Endothelial cell of umbilical vein (primary cell): ENCODE measurements at regions not wholly inside any gene's neighbourhood (a gene's known extent, or its start where the extent isn't known, plus 50 kb on each side); places are given as distances from the start of the nearest gene placed in this dataset.
A peak's percentile ranks its signal among the peaks of the same experiment; 100 is the strongest.

ENCODE experiments used
- BruUV-seq: library from RNA; stranded (reverse); fragments of 400-500 nt; replicated peaks from 2 replicates; lab custom pipeline; 2021; lab: Mats Ljungman, UMichigan
- CTCF ChIA-PET: fragments of 300-600, 350-600 bp; sonication (Branson Sonifier 250); formaldehyde crosslinking; loops from one replicate; lab custom pipeline; 2021; ENCODE audit warnings: antibody characterized with exemption, inconsistent platforms; lab: Charles Lee
- POLR2A ChIA-PET: fragments of 300-600, 350-600 bp; sonication (Branson Sonifier 250); formaldehyde crosslinking; loops from one replicate; lab custom pipeline; 2021; ENCODE audit warnings: antibody characterized with exemption, inconsistent platforms; lab: Charles Lee
- DNase-seq: peaks from one replicate; pipeline ENCODE4 v3.0.0-alpha.2; 2011; ENCODE audit warnings: low read depth, low spot score
- FAIRE-seq: peaks from 2 replicates; lab custom pipeline; 2011; peaks lifted over from hg19 to GRCh38; lab: Jason Lieb, UNC
- H2AFZ ChIP-seq: 2 replicates; pipeline ENCODE4 v1.6.0; 2012; ENCODE audit warnings: low read depth, low read length, control low read depth, inconsistent platforms
- H3K27ac ChIP-seq: 2 replicates; pipeline ENCODE4 v1.5.1; 2011; ENCODE audit warnings: low read depth, mild to moderate bottlenecking, control low read depth, low read length, moderate library complexity; ENCODE audit not compliant: insufficient read depth
- H3K27me3 ChIP-seq, 2 experiments: 2 replicates each; pipeline versions ENCODE4 v1.6.0 to v1.6.1; 2011; ENCODE audit warnings: low read length in 2 of 2, mixed read lengths in 1 of 2; ENCODE audit not compliant: control insufficient read depth in 2 of 2, insufficient read depth in 2 of 2
- H3K36me3 ChIP-seq, 2 experiments: 2 replicates in 1 of 2; 3 replicates in 1 of 2; pipeline ENCODE4 v1.5.1; 2011; ENCODE audit warnings: low read length in 2 of 2, mild to moderate bottlenecking in 1 of 2, moderate library complexity in 1 of 2; ENCODE audit not compliant: control insufficient read depth in 2 of 2, insufficient read depth in 2 of 2; ENCODE audit errors: extremely low read depth in 1 of 2
- H3K4me1 ChIP-seq: 3 replicates; pipeline ENCODE4 v1.5.1; 2011; ENCODE audit warnings: mild to moderate bottlenecking, low read length; ENCODE audit not compliant: control insufficient read depth, insufficient read depth; ENCODE audit errors: extremely low read depth
- H3K4me2 ChIP-seq: 2 replicates; pipeline ENCODE4 v1.6.1; 2011; ENCODE audit warnings: low read length, control low read depth, mixed read lengths; ENCODE audit not compliant: insufficient read depth
- H3K4me3 ChIP-seq, 3 experiments: fragments of 200-600 bp in 1 of 3; sonication (generic), shearing (Covaris generic) in 1 of 3; replicated peaks in 1 of 3; 2 replicates each; pipeline ENCODE4 v1.5.1; 2011 to 2016; ENCODE audit warnings: control low read depth in 3 of 3, low read length in 3 of 3, mild to moderate bottlenecking in 2 of 3, inconsistent platforms in 1 of 3, low read depth in 1 of 3, moderate library complexity in 1 of 3; ENCODE audit not compliant: insufficient read depth in 1 of 3
- H3K79me2 ChIP-seq: 2 replicates; pipeline ENCODE4 v1.6.0; 2012; ENCODE audit warnings: low read length, inconsistent platforms; ENCODE audit not compliant: control insufficient read depth, insufficient read depth
- H3K9ac ChIP-seq: replicated peaks from 2 replicates; pipeline ENCODE3; 2011; ENCODE audit warnings: low read length, control low read depth; ENCODE audit not compliant: insufficient read depth; ENCODE audit errors: extremely low read depth
- H3K9me1 ChIP-seq: replicated peaks from 3 replicates; pipeline ENCODE4 v1.6.0; 2011; ENCODE audit warnings: mild to moderate bottlenecking, low read length; ENCODE audit not compliant: control insufficient read depth, insufficient read depth; ENCODE audit errors: extremely low read depth
- H3K9me3 ChIP-seq: replicated peaks from 2 replicates; pipeline ENCODE4 v1.5.1; 2012; ENCODE audit warnings: low read length, inconsistent platforms; ENCODE audit not compliant: control insufficient read depth, insufficient read depth
- H4K20me1 ChIP-seq: replicated peaks from 2 replicates; pipeline ENCODE3; 2011; ENCODE audit warnings: mild to moderate bottlenecking, low read length; ENCODE audit not compliant: control insufficient read depth, insufficient read depth; ENCODE audit errors: extremely low read depth
- CTCF ChIP-seq, 2 donors: IDR thresholded peaks; 1 replicate in 1 of 2; 2 replicates in 1 of 2; pipeline ENCODE4 v1.5.1; 2011; ENCODE audit warnings: low read length in 2 of 2, mild to moderate bottlenecking in 2 of 2, moderate library complexity in 2 of 2, control low read depth in 1 of 2, inconsistent platforms in 1 of 2, low read depth in 1 of 2; ENCODE audit not compliant: insufficient read depth in 1 of 2; ENCODE audit errors: extremely low read depth in 1 of 2
- EZH2 ChIP-seq: IDR thresholded peaks from 2 replicates; pipeline ENCODE4 v1.6.1; 2012; ENCODE audit warnings: borderline replicate concordance, low read depth, mild to moderate bottlenecking, moderate library complexity, low read length, inconsistent platforms; ENCODE audit not compliant: severe bottlenecking
- FOS ChIP-seq: IDR thresholded peaks from 2 replicates; pipeline ENCODE4 v1.6.1; 2011; ENCODE audit warnings: mild to moderate bottlenecking, low read length, moderate library complexity, borderline replicate concordance; ENCODE audit not compliant: insufficient read depth
- GATA2 ChIP-seq: IDR thresholded peaks from 2 replicates; pipeline ENCODE4 v1.7.0; 2011; ENCODE audit warnings: low read depth, mild to moderate bottlenecking, moderate library complexity, mixed read lengths, low read length; ENCODE audit not compliant: insufficient read length, insufficient read depth
- JUN ChIP-seq: IDR thresholded peaks from 2 replicates; pipeline ENCODE4 v1.6.1; 2011; ENCODE audit warnings: borderline replicate concordance, low read depth; ENCODE audit not compliant: insufficient read length, insufficient read depth
- MAX ChIP-seq: IDR thresholded peaks from 2 replicates; pipeline ENCODE4 v1.6.1; 2011; ENCODE audit not compliant: insufficient read depth, insufficient read length
- MYC ChIP-seq: IDR thresholded peaks from one replicate; pipeline ENCODE4 v1.6.1; 2011; ENCODE audit warnings: mild to moderate bottlenecking, low read depth, low read length
- POLR2A ChIP-seq: IDR thresholded peaks from 2 replicates; pipeline ENCODE4 v1.6.1; 2012; ENCODE audit warnings: low read depth, mild to moderate bottlenecking, control low read depth, low read length
- POLR2AphosphoS5 ChIP-seq: IDR thresholded peaks from 2 replicates; pipeline ENCODE4 v1.6.1; 2012; ENCODE audit warnings: low read depth, mild to moderate bottlenecking, control low read depth, low read length, moderate library complexity; ENCODE audit not compliant: insufficient read depth
- dilution Hi-C: fragments of 300-500 bp; cut with MboI; formaldehyde crosslinking; loops from one replicate; pipeline ENCODE4 v1.15.0; 2019; ENCODE audit warnings: low sequenced_read_pairs; ENCODE audit not compliant: extremely low pct_ligation_motif_present
- intact Hi-C: fragments of 100-400 bp; cut with micrococcal nuclease; formaldehyde crosslinking; loops from one replicate; pipeline ENCODE4 v1.10.0; 2022

- H3K9ac ChIP-seq = no peak overlapping the region
- H3K27ac ChIP-seq = no peak overlapping the region
- FAIRE-seq (peak; percentile 87), DNase-seq (peak; percentile 28)
- no peaks in the 10 kb centered on the region for H4K20me1 ChIP-seq
- H3K79me2 ChIP-seq = no peaks in the 10 kb centered on the region
- intact Hi-C loops = loop anchor here (5.0 kb wide), 2 partner anchors 326 to 346 kb away; no protein-coding TSS in a partner anchor
- TF ChIP-seq MAX = no peak
- TF ChIP-seq CTCF (IDR thresholded peaks at IDR 0.05; ENCODE audit: extremely low read depth in 1 of 2, insufficient read depth in 1 of 2, low read depth in 1 of 2, low read length in 2 of 2) = no peak
- TF ChIP-seq POLR2A = no peak
- no peak for TF ChIP-seq GATA2
- TF ChIP-seq POLR2AphosphoS5 = no peak
- no peak for TF ChIP-seq MYC
- peak; percentile 38 for TF ChIP-seq FOS
- TF ChIP-seq JUN = peak; percentile 16
- TF ChIP-seq EZH2 = no peak
- peak overlapping the region; percentile 39 for H2AFZ ChIP-seq
- H3K36me3 ChIP-seq = no peaks in the 10 kb centered on the region
- no peaks in the 10 kb centered on the region for H3K9me1 ChIP-seq
- H3K27me3 ChIP-seq = no peaks in the 10 kb centered on the region
- H3K4me3 ChIP-seq = no peak overlapping the region
- no TSS peak for BruUV-seq
- dilution Hi-C loops = no loop called here
- no peak overlapping the region for H3K4me2 ChIP-seq
- H3K4me1 ChIP-seq = peaks cover 26% of the 10 kb centered on the region
- H3K9me3 ChIP-seq = no peaks in the 10 kb centered on the region
- CTCF ChIA-PET = no interaction called here
- POLR2A ChIA-PET = no interaction called here
These were observed 166.3 kb upstream of the SULF2 start for GRCh38 chr20:47951521-47951971.
